ENCODE measurements at regions not wholly inside any gene's neighbourhood (a gene's known extent, or its start where the extent isn't known, plus 50 kb on each side); places are given as distances from the start of the nearest gene placed in this dataset.

GRCh38 chr5:117296872-117297271, 722.2 kb upstream of the SEMA6A start:
- Histone ChIP-seq H3K36me3 (replicated peaks; ENCODE audit: low read depth, low read length) (no peaks in the 10 kb centered on the region), H3K4me1 (ENCODE audit: low read length) (no peaks in the 10 kb centered on the region), H3K27ac (ENCODE audit: low read length) (no peak overlapping the region), H3K4me3 (ENCODE audit: low read length) (no peak overlapping the region), H3K79me2 (ENCODE audit: low read length) (no peaks in the 10 kb centered on the region), H3K9me3 (ENCODE audit: insufficient read depth, low read length) (no peaks in the 10 kb centered on the region), H3K27me3 (ENCODE audit: low read depth, low read length) (no peaks in the 10 kb centered on the region), H3K4me2 (ENCODE audit: low read length) (no peak overlapping the region), H2AFZ (ENCODE audit: low read depth, low read length) (no peak overlapping the region), H3K9ac (ENCODE audit: low read length) (no peak overlapping the region), H4K20me1 (ENCODE audit: insufficient read depth, low read length) (no peaks in the 10 kb centered on the region)
- TF ChIP-seq CTCF (IDR thresholded peaks at IDR 0.05; ENCODE audit: low read depth, low read length): no peak
- no peak for TF ChIP-seq EZH2phosphoT487 (IDR thresholded peaks at IDR 0.05; ENCODE audit: low read depth)

DNA sequence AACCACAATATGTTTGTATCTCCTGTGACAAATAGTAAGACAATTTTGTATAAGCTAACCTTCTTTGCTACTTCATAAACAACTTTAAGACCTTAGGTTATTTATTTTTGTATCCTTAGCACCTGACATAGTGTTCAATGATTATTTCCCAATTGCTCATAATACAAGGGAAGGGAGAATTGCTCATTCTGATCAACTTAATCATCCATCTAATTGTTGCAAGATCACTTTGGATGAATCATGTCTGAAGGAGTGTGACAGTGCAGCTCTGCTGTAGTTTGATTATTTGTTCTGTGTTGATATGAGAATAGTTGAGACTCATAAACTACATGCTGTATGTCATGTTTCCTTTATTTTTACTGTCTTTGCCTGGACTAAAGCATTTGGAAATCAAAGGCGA, 721.3 kb upstream of the SEMA6A start:
- TF ChIP-seq EZH2phosphoT487 (IDR thresholded peaks at IDR 0.05; ENCODE audit: low read depth): no peak
- no peak for TF ChIP-seq CTCF (IDR thresholded peaks at IDR 0.05; ENCODE audit: low read depth, low read length)
- H4K20me1 ChIP-seq (ENCODE audit: insufficient read depth, low read length): no peaks in the 10 kb centered on the region
- no peak overlapping the region for H2AFZ ChIP-seq (ENCODE audit: low read depth, low read length)

GRCh38 chr5:117286813-117287212, 712.2 kb upstream of the SEMA6A start:
- Histone ChIP-seq H4K20me1 (ENCODE audit: insufficient read depth, low read length) (no peaks in the 10 kb centered on the region), H3K4me2 (ENCODE audit: low read length) (no peak overlapping the region), H3K9me3 (ENCODE audit: insufficient read depth, low read length) (no peaks in the 10 kb centered on the region), H3K27ac (ENCODE audit: low read length) (no peak overlapping the region), H3K27me3 (ENCODE audit: low read depth, low read length) (no peaks in the 10 kb centered on the region), H3K79me2 (ENCODE audit: low read length) (no peaks in the 10 kb centered on the region), H3K36me3 (replicated peaks; ENCODE audit: low read depth, low read length) (no peaks in the 10 kb centered on the region), H3K9ac (ENCODE audit: low read length) (no peak overlapping the region), H3K4me1 (ENCODE audit: low read length) (no peaks in the 10 kb centered on the region), H3K4me3 (ENCODE audit: low read length) (no peak overlapping the region), H2AFZ (ENCODE audit: low read depth, low read length) (no peak overlapping the region)
- no peak for TF ChIP-seq CTCF (IDR thresholded peaks at IDR 0.05; ENCODE audit: low read depth, low read length)
- no peak for TF ChIP-seq EZH2phosphoT487 (IDR thresholded peaks at IDR 0.05; ENCODE audit: low read depth)

More for the DNA sequence above, 721.3 kb upstream of the SEMA6A start:
- Histone ChIP-seq H3K4me2 (ENCODE audit: low read length) (no peak overlapping the region), H3K4me1 (ENCODE audit: low read length) (no peaks in the 10 kb centered on the region), H3K4me3 (ENCODE audit: low read length) (no peak overlapping the region), H3K27ac (ENCODE audit: low read length) (no peak overlapping the region), H3K9ac (ENCODE audit: low read length) (no peak overlapping the region), H3K27me3 (ENCODE audit: low read depth, low read length) (no peaks in the 10 kb centered on the region), H3K9me3 (ENCODE audit: insufficient read depth, low read length) (no peaks in the 10 kb centered on the region), H3K36me3 (replicated peaks; ENCODE audit: low read depth, low read length) (no peaks in the 10 kb centered on the region), H3K79me2 (ENCODE audit: low read length) (no peaks in the 10 kb centered on the region)

DNA sequence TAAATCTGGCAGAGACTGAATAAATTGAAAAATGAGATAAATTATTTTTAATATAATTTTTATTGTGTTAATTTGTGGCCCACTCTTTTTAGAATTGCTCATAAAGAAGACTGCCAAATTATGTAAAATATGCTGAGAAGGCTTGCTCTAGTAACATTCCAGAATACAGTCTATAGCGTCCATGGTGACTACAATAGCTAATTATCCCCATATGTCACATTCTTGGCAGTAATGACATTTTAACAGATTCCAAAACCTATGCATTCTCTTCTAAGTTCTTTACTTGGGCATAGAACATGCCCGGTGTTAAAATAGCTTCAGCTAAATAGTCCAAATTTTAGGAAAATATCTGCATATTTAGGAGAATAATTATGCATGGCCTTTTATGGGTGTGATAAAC, 697.0 kb upstream of the SEMA6A start:
- H3K79me2 ChIP-seq (ENCODE audit: low read length): no peaks in the 10 kb centered on the region
- no peak overlapping the region for H3K4me2 ChIP-seq (ENCODE audit: low read length)
- no peaks in the 10 kb centered on the region for H3K36me3 ChIP-seq (replicated peaks; ENCODE audit: low read depth, low read length)
- no peaks in the 10 kb centered on the region for H4K20me1 ChIP-seq (ENCODE audit: insufficient read depth, low read length)
- no peak for TF ChIP-seq EZH2phosphoT487 (IDR thresholded peaks at IDR 0.05; ENCODE audit: low read depth)
- TF ChIP-seq CTCF (IDR thresholded peaks at IDR 0.05; ENCODE audit: low read depth, low read length): no peak
- H3K27me3 ChIP-seq (ENCODE audit: low read depth, low read length): no peaks in the 10 kb centered on the region
- no peak overlapping the region for H3K9ac ChIP-seq (ENCODE audit: low read length)
- H3K4me1 ChIP-seq (ENCODE audit: low read length): no peaks in the 10 kb centered on the region
- H3K27ac ChIP-seq (ENCODE audit: low read length): no peak overlapping the region
- H3K4me3 ChIP-seq (ENCODE audit: low read length): no peak overlapping the region
- H3K9me3 ChIP-seq (ENCODE audit: insufficient read depth, low read length): no peaks in the 10 kb centered on the region
- H2AFZ ChIP-seq (ENCODE audit: low read depth, low read length): no peak overlapping the region

All from OCI-LY3 (cell line).